HG02642 (cell line): ENCODE measurements at regions not wholly inside any gene's neighbourhood (a gene's known extent, or its start where the extent isn't known, plus 50 kb on each side); places are given as distances from the start of the nearest gene placed in this dataset.
"Not testable (repeated sequence)": the region's sequence is repeated elsewhere in the genome, so short reads cannot be mapped to it uniquely, and the experiment has no call there.

Source experiments
- ATAC-seq: cut with Tn5 transposase; IDR thresholded peaks from one replicate; pipeline ENCODE4 v1.9.1; 2021; ENCODE audit warnings: mild to moderate bottlenecking; ENCODE audit not compliant: unreplicated experiment, poor library complexity

DNA sequence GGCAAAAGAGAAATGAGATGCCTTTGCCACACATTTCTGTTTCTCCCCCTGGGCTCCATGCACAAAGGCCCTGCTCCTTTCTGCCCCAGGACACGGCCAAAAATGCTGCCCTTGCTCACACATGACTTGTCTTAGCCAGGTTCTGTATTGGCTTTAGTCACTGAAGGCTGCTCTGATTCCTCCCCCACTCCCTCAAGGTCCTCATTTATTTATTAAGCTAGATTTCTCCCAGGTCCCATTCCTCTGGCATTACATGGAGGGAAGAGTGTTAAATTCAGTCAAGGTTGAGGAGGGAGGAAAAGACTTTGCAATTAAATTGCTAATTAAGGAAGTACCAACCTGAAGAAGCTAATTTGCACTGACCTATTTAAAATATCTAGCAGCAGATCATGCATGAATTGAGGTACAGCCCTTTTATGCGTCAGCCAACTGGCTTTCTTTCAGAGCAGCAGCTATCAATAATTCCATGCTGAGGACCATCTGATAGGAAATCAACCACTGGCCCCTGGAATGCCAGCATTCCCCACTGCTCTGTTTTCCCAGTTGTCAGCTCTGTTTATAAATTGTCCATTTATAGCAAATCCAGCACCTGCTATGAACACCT, 81.2 kb upstream of the MAP3K1 start:
- ATAC-seq: no peak

DNA sequence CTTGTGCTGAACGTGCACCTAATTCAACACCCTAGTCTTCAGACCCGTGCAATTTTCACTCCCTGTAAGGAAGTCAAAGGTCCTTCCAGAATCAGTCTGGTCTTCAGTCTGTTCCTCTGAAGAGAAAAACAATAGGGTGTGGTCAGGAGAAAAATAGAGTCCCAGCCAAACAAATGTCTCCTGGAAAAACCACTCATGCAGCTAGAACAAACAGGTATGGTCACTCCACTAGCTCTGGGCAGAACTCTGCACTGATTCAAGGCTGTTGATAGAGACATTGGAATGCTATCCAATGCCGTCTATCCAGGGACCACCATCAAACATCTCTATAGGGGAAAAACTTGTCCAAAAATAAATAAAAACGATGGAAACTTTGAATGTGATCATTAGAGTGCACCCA, 81.8 kb upstream of the MAP3K1 start:
- no peak for ATAC-seq

DNA sequence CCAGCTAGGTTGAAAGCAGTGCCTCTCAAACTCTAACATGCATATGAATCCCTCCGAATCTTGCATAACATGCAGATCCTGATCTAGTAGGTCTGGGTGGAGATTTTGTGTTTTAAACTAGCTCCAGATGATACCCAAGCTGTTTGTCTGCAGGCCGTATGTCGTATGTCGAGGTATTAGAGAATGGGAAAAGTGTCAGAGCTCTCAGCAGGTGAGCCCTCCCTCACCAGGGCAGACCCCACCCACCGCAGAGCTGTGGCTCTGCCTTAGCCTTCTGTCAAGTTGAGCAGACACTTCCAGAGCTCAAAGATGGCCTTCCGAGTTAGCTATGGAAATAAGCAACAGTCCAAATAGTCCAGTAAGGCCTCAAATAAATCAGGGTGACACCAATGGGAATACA, 83.2 kb upstream of the MAP3K1 start:
- no peak for ATAC-seq

DNA sequence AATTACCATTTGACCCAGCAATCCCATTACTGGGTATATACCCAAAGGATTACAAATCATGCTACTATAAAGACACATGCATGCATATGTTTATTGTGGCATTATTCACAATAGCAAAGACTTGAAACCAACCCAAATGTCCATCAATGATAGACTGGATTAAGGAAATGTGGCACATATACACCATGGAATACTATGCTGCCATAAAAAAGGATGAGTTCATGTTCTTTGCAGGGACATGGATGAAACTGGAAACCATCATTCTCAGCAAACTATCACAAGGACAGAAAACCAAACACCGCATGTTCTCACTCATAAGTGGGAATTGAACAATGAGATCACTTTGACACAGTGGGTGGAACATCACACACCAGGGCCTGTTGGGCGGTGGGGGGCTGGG, 83.9 kb upstream of the MAP3K1 start:
- not testable (repeated sequence) for ATAC-seq

DNA sequence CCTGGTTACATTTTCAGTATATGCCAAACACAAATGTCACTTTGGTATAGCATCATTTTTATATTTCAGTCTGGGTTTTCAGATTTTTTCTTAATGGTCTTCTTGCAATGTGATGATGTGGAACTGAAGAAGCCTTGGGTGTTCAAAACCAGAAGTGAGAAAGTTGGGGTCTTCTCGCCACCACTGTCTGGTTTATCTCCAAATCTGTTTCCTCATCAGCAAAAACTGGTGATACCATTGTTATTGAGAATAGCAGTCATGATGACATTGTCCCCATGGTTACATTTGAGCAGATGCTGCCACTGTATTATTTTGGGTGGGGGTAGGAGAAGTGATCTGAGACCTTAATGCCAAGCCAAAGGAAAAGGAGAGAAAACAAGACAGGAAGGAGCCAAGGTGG, 85.9 kb upstream of the MAP3K1 start:
- ATAC-seq: no peak

DNA sequence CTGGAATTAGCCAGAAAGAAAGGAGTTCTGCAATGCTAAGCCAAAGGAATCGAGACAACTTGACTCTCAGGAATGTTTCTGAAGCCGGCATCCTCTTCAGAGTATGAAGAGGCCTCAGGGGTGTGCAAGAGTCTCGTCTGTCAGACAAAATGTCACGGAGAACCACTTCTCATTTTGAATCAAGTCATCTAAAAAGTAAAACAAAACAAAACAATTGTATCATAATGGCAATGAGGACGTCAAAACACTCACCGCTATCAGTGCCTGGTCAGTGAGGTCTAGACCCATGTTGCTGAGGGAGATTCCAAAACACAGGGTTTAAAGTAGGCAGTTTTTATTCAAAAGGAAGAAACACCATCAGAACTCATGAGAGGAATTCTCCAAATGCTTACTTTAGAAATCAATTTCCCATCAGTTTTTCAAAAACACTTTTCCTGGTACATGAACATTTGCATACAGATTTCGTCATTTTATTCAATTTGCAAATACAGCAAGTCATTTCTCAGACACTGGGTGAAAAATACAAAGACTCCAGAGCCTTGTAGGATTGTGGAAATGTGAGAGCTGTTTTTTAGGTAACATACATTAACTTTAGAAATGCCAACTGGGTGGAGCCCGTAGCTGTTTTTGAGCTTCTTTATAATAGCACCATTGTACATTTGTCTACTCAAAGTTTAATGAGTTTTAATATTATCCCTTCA, 89.5 kb upstream of the MAP3K1 start:
- no peak for ATAC-seq

DNA sequence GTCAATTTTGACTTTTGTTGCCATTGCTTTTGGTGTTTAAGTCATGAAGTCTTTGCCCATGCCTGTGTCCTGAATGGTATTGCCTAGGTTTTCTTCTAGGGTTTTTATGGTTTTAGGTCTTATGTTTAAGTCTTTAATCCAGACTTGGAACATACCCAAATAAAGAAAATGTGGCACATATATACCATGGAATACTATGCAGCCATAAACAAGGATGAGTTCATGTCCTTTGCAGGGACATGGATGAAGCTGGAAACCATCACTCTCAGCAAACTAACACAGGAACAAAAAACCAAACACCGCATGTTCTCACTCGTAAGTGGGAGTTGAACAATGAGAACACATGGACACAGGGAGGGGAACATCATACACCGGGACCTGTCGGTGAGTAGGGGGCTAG, 90.5 kb upstream of the MAP3K1 start:
- ATAC-seq: not testable (repeated sequence)

DNA sequence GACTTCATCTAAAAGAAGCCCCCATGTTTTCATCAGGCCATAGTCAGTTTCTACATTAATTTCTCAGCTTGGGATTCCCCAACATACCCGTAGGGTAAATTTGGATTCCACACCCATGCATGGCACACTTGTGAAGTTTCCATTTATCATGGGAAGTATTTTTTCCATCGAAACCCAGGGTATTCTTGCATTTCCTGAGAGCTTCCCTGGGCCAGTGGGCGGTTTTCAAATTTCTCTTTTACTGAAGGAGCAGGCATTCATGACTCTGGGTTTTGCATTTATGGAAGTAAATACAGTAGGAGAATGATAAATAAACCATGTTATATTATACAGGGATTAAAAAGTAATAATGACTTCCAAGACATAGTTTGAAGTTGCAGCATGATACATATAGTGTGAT, 93.0 kb upstream of the MAP3K1 start:
- ATAC-seq: no peak

DNA sequence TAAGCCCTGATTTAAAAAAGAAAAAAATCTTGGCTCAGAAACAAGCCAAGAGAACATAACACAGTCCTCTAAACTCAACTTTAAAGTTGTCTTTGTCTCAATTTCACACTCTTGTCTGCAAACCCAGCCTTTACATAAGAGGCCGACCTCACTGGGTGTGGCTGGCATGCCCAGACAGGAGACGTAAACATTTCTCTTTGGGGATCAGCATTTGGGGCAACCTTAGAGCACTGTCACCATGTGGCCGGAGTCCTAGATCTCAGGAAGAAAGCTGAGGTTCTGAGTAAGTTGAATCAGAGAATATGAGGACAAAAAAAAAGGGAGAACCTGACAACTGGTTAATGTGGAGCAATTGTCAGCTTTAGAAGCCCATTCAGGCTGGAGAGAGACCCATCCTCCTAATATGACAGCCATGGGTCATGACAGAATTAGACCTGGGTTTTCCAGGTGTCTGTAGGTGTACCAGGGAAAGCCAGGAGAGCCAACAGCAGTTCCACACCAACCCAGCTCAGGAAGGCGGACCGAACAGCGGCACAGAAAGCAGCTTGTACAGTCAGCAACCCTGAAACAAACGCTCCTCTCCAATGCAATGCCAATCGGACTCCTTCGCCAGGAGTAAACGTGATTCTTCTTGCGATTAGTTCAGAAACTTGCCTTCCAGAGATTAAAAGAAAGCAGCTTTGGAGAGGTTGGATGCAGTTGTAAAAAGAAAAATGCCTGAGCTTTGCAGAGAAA, 97.9 kb upstream of the MAP3K1 start:
- ATAC-seq: no peak

DNA sequence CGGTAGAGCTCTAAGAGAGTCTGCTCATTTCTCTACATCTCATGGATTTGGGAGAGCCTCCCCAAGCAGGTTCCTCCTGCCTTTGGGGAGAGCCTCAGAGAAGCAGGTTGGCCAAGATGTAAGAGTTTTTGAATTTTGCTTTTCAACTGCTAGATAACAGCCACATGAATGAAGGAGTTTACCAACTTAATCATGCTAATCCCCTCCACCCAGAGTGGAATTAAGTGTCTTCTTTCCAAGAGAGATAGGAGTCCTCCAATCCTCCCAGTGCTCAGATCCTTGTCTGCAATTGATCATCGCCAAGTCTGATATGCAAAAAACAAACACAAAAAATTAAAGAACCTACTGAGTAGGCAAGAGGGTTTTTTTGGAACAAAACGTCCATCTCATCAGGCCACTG, 99.4 kb upstream of the MAP3K1 start:
- ATAC-seq: no peak

DNA sequence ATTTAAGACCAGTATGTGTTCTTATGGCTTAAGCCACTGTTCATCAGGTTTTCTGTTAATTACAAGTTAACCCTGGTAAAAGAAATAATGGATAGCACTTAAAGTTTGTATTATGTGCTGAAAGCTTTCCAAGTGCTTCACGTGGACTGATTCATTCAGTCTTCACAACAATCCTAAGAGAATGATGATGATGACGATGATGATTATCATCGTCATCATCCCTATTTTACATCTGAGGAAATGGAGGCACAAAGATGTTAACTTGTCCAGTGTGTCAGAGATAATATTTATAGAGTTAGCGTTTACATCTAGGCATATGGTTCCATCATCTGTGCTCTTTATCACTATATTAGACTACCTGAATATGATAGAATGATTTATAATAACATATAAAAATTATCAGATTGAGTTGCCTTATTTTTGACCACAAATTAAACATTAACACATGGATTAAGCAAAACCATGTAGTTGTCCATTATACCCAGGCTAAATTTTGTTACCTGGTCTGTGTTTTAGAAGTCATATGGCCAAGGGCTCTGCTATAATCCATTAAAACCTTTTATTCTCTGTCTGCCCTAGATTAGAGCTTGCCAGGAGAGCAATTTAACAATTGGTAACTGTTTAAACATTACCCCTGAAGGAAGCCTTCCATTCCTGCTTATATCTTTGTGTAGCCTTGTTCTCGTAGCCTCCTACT, 102.3 kb upstream of the MAP3K1 start:
- ATAC-seq: no peak

DNA sequence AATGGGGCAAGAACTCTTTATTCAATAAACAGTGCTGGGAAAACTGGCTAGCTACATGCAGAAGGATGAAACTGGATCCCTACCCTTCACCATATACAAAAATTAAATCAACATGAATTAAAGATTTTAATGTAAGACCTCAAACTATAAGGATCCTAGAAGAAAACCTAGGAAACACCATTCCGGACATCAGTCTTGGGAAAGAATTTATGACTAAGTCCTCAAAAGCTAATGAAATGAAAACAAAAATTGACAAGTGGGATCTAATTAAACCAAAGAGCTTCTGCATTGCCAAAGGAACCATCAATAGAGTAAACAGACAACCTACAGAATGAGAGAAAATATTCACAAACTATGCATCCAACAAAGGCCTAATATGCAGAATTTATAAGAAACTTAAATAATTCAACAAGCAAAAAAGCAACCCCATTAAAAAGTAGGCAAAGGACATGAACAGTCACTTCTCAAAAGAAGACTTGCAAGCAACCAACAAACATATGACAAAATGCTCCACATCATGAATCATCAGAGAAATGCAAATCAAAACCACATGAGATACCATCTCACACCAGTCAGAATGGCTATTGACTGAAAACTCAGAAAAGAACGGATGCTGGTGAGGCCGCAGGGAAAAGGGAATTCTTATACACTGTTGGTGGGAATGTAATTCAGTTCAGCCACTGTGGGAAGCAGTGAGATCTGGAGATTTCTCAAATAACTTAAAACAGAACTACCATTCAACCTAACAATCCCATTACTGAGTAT, 104.3 kb upstream of the MAP3K1 start:
- ATAC-seq: no peak

DNA sequence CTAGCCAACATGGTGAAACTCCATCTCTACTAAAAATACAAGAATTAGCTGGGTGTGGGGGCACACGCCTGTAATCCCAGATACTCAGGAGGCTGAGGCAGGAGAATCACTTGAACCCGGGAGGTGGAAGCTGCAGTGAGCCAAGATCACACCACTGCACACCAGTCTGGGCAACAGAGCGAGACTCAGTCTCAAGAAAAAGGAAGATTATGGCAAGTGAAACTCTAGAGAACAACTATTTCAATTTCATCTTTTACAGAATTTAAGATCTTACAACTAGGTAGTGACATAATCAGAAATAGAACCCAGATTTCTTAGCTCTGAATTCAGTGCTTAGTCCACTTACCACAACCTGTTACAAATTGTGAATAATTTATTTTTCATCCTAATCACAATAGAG, 108.8 kb upstream of the MAP3K1 start:
- no peak for ATAC-seq

DNA sequence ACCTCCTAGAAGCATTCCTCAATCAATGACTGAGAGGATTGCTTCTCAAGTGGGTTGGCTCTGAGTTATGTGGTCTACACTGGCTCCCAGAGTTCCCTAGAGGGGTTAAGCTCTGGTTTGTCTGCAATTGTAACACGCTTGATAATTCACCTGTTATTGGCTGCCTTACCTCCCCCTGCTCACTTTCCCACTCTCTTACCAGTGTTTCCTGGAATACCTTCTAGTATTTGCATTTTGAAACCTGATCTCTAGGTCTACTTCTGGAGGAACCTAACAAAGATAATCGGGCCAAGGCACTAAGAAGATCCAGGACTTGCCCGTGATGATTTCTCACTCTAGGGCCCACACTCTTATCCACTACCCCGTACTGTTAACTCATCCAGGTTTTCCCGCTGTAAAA, 110.1 kb upstream of the MAP3K1 start:
- ATAC-seq: no peak

DNA sequence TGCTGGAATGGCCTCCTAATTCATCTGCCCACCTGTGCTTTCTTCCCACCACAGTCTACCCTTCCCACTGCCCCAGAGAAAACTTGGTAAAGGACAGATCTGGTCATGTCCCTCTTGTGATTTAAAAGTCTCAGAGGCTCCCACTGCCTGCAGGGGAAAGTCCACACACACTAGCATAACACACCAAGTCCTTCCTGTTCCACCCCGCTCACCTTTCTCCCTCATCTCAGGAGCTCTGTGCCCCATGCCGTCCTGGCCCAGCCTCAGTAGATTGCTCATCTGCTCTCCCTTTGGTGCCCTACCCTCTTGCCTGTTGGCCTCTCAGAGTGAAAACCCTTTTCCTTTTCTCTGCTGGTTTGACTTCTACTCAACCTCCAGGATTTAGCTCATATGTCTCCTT, 111.4 kb upstream of the MAP3K1 start:
- ATAC-seq: no peak

DNA sequence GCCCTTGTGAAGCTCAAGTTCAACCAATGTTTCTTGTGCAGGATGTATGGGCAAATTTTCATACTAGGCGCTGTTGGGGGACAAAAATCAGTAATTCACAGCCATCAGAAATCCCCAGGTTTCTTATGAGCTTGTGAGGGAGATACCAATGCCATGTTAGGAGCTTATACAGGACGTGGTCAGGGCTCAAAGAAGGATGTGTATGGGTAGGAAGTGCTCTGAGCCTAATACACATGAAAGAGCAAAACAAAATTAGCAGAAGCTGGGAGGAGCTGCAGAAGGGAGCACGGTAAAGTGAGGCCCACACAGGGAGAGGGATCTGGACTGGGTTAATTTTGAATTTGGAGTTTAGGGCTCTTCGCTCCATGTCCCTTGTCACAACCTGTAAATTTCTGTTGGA, 114.6 kb upstream of the MAP3K1 start:
- ATAC-seq: no peak

DNA sequence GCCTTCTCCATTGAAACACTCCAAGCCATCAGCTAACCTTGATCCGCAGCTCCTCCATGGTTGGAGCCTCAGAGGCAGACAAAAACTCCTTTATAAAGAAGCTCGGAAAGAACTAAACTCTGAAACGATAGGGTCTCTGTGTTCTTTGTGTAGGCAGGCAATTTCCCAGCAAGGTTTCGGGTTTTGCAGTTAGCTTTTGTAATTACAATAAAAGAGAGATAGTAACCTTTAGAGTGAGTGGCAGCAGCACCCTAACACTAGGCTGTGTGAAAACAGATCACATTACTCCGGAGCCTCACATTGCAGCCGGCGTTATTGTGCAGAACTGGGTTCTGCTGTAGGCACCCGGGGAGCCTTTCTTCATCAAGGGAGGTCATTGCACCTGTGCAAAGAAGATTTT, 115.8 kb upstream of the MAP3K1 start:
- no peak for ATAC-seq

DNA sequence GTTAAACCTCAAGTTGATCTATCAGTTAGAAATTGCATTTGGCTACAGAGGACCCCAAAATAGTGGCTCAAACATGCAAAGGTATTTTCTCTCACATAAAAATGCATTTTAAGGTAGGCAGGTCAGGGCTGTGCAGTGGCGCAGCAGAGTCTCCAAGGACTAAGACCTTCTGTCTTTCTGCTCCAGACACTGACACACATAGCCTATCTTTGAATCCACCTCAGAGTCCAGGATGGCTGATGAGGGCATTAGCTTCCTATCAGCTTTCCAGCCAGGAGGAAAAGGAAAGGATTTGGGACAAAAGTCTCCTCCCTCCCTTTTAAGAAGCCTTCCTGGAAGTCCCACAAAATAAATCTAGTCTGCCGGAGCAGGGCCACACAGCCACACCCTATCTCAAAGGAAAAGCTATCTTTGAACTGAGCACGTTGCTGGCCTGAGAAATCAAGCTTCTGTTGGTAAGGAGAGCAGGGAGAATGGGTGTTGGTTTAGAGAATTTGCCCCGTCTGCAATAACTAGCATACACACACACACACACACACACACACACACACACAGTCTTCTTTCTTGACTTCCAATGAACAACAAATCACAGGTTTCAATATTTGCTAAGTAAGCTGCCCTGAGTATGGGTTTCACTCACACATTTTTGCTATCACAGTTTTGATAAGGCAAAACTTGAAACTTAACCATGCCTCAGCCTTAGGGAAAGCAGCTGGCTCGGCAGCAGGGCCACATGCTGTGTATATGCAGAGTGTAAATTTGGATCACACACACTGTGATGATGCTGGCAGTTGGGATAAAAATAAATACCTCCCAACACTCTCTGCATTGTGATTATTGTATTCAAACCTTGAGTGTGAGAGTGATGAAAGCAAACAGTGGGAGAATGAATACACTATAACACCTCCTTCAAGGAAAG, 116.6 kb upstream of the MAP3K1 start:
- no peak for ATAC-seq

DNA sequence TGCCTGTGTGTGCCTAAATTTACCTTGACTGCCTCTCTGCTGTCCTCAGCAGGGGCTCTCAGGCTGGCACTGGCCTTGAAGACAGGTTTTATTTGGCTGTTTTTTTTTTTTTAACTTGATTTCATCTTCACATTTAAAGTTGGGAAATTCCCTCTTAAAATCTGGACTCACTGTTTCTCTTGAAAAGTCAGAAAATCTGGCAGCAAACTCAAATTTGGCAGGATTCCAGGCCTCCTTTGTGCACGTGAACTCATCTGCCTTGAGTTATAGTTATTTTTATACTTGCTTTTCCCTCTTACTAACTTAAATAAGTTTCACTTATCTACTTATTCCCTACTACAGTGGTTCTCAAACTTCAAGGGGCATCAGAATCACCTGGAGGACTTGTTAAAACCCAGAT, 118.4 kb upstream of the MAP3K1 start:
- no peak for ATAC-seq

DNA sequence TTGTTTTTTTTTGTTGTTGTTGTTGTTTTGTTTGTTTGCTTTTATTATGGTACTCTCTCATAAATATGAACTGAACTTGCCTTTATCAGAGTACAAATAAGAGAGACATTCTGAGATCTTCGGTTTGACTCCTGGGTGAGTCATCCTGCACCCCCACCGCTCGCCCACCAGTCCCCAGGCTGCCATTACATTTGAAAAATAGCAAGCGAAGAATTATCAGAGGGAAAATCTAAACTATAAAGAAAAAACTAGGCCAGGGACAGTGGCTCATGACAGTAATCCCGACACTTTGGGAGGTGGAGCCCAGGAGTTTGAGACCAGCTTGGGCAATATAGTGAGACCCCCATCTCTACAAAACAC, 122.1 kb upstream of the MAP3K1 start:
- ATAC-seq: no peak
